Activated CD4-positive, alpha-beta T cell treated with anti-CD3 and anti-CD28 coated beads for 1 hour (primary cell): ENCODE measurements at regions not wholly inside any gene's neighbourhood (a gene's known extent, or its start where the extent isn't known, plus 50 kb on each side); places are given as distances from the start of the nearest gene placed in this dataset.

ENCODE experiments used
- DNase-seq: peaks from one replicate; pipeline ENCODE4 v3.0.0-alpha.2; 2020

GRCh38 chr1:110763149-110763548 lies 88.4 kb upstream of the KCNA3 start:
- no peak for DNase-seq

- DNase-seq = no peak
These were observed 85.6 kb upstream of the KCNA3 start for GRCh38 chr1:110760321-110760720.

- no peak for DNase-seq
These were observed 81.8 kb upstream of the KCNA3 start for GRCh38 chr1:110756506-110756905.

- no peak for DNase-seq
These were observed 78.4 kb upstream of the KCNA3 start for GRCh38 chr1:110752941-110753725.

- no peak for DNase-seq
These were observed 75.8 kb upstream of the KCNA3 start for GRCh38 chr1:110750562-110750961.

- DNase-seq = no peak
These were observed 75.2 kb upstream of the KCNA3 start for GRCh38 chr1:110749960-110750359.

- peak; percentile 32 for DNase-seq
These were observed 72.0 kb upstream of the KCNA3 start for GRCh38 chr1:110746644-110747259.

GRCh38 chr1:110743397-110743796 lies 68.7 kb upstream of the KCNA3 start:
- no peak for DNase-seq

GRCh38 chr1:110736900-110737605 lies 62.3 kb upstream of the KCNA3 start:
- DNase-seq = no peak

GRCh38 chr1:110734133-110734680 lies 59.5 kb upstream of the KCNA3 start:
- DNase-seq = no peak

- DNase-seq = no peak
These were observed 56.8 kb upstream of the KCNA3 start for GRCh38 chr1:110731529-110731928.

GRCh38 chr1:110728388-110729001 lies 53.8 kb upstream of the KCNA3 start:
- DNase-seq = no peak

- DNase-seq = no peak
These were observed 52.5 kb upstream of the KCNA3 start for GRCh38 chr1:110727246-110727645.

- DNase-seq = no peak
These were observed 52.0 kb upstream of the KCNA3 start for GRCh38 chr1:110726755-110727154.
